ENCODE measurements at regions not wholly inside any gene's neighbourhood (a gene's known extent, or its start where the extent isn't known, plus 50 kb on each side); places are given as distances from the start of the nearest gene placed in this dataset.

- no peak for TF ChIP-seq CREB5 (CRISPR knock-in tag; IDR thresholded peaks at IDR 0.05)
- TF ChIP-seq ZNF282 (CRISPR knock-in tag; IDR thresholded peaks at IDR 0.05): no peak
- TF ChIP-seq NFYB (IDR thresholded peaks at IDR 0.05; ENCODE audit: extremely low read depth, insufficient read length): no peak
Observed at GRCh38 chr14:45698462-45699134, 445.6 kb upstream of the MIS18BP1 start (continued).

GRCh38 chr14:45686771-45687170 is 433.8 kb upstream of the MIS18BP1 start:
- H4K20me1 ChIP-seq (replicated peaks; ENCODE audit: control insufficient read depth, insufficient read depth, low read length): no peaks in the 10 kb centered on the region
- H3K79me2 ChIP-seq (ENCODE audit: control insufficient read depth, insufficient read depth, low read length): no peaks in the 10 kb centered on the region
- no peaks in the 10 kb centered on the region for H3K36me3 ChIP-seq (ENCODE audit: control insufficient read depth, insufficient read depth, low read length)
- WGBS (ENCODE audit: insufficient coverage, low coverage, missing lambda C conversion rate): 0% methylated on average over 4 of the region's 4 CpGs
- H3K4me1 ChIP-seq (replicated peaks in 1 of 2; ENCODE audit: control insufficient read depth in 2 of 2, insufficient read depth in 2 of 2, low read length in 2 of 2): no peaks in the 10 kb centered on the region
- H3K4me3 ChIP-seq: no peak overlapping the region
- DNase-seq (ENCODE audit: extremely low read depth in 1 of 4, low spot score in 3 of 4) (no peak), ATAC-seq (no peak), FAIRE-seq (no peak)
- H3K9ac ChIP-seq (ENCODE audit: insufficient read depth in 1 of 2, low read depth in 2 of 2, low read length in 2 of 2): no peak overlapping the region
- H3K4me2 ChIP-seq (ENCODE audit: insufficient read depth, low read length): no peak overlapping the region
- no peak for TF ChIP-seq ZBTB49 (CRISPR knock-in tag; IDR thresholded peaks at IDR 0.05; ENCODE audit: borderline replicate concordance)
- no peak for TF ChIP-seq TCF7L2 (IDR thresholded peaks at IDR 0.05; ENCODE audit: low read depth, low read length)
- TF ChIP-seq ZBTB33 (CRISPR knock-in tag; IDR thresholded peaks at IDR 0.05): no peak
- no peak for TF ChIP-seq TAF9B (IDR thresholded peaks at IDR 0.05; ENCODE audit: partially characterized antibody)
- no peak for TF ChIP-seq MAZ (CRISPR knock-in tag; conservative IDR thresholded peaks at IDR 0.05 in 1 of 2, IDR thresholded peaks at IDR 0.05 in 1 of 2)
- no peak overlapping the region for H2AFZ ChIP-seq (ENCODE audit: low read depth, low read length)
- ChIA-PET CTCF (ENCODE audit: low intra/inter-chr PET ratio) (no interaction called here), POLR2A (no interaction called here)
- in situ Hi-C loops (cut with MboI): no loop called here
- intact Hi-C loops (cut with micrococcal nuclease): no loop called here
- no TSS peak for BruUV-seq (replicated peaks)
- no peak overlapping the region for H3K27ac ChIP-seq (ENCODE audit: extremely low read depth, low read depth, low read length)
- H3K9me3 ChIP-seq (replicated peaks; ENCODE audit: control insufficient read depth, insufficient read depth, low read depth, low read length): no peaks in the 10 kb centered on the region
- no peaks in the 10 kb centered on the region for H3K9me1 ChIP-seq (ENCODE audit: control insufficient read depth, insufficient read depth, low read length)
- H3K27me3 ChIP-seq (ENCODE audit: control insufficient read depth in 2 of 2, insufficient read depth in 2 of 2, low read length in 2 of 2): no peaks in the 10 kb centered on the region
